ENCODE measurements at regions not wholly inside any gene's neighbourhood (a gene's known extent, or its start where the extent isn't known, plus 50 kb on each side); places are given as distances from the start of the nearest gene placed in this dataset.
A peak's percentile ranks its signal among the peaks of the same experiment; 100 is the strongest.

DNA sequence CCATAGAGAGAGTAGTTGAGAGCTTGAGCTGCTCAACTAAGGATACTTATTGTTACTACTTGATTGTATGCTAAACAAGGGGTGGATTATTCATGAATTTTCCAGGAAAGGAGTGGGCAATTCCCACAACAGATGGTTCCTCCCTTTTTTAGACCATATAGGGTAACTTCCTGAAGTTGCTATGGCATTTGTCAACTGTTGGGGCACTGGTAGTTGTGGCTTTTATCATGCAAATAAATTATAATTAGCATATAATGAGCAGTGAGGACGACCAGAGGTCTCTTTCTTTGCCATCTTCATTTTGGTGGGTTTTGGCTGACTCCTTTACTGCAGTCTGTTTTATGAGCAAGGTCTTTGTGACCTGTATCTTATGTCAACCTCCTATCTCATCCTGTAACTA lies 1403.5 kb upstream of the PABPC4L start:
- no peak for FAIRE-seq
- DNase-seq (ENCODE audit: low spot score), result no peak

DNA sequence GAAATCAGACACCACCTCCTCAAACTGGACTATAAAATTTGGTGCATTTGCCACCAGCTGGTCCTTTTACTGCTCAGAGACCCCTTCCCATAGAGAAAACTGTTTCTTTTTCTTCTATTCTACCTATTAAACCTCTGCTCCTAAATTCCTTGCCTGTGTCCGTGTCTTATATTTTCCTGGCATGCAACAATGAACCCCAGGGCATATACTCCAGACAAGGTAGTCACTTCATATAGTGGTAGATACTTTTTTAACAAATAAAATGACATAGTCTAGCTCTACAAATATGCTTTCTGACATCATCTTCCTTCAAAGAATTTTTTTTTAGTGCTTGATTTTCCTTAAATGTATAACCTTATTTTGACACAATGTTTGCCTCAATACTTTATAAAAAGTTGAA lies 1402.9 kb upstream of the PABPC4L start:
- DNase-seq (ENCODE audit: low spot score) (no peak), FAIRE-seq (no peak)

DNA sequence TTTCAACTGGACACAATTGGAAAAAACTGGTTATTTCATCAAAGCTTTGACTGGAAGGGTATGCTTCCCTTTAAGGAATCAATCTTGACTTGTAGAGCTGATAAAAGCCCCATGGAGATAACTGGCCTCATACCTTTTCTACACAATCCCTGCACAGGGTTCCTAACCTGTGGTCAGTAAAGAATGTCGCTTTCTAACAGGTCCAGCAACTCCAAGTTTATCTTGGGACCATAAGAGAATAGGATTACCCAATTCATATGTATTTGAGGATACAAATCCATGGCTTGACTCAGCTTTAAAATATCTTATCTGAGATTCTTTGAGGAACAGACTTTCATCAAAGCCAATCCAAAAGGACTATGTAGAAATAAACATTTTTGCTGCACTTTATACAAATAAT lies 1399.8 kb upstream of the PABPC4L start:
- no peak for DNase-seq (ENCODE audit: low spot score)
- no peak for FAIRE-seq

DNA sequence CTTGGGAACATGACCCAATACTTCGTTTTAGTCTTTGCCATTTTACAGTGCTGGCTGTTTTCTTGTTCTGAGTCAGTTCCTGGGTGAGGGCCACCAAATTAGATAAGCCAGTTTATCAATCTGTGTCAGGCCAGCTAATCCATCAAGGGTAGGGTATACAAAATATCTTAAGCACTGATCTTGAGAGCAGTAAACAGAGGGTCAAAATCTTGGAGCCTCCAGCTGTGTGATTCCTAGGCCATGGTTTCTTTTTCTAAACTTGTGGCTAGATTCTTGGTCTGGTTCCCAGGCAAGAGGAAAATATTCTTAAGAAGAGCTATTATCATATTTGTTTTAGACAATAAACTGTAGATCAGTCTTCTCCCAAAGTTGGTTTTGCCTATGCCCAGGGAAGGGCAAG lies 1396.6 kb upstream of the PABPC4L start:
- DNase-seq (ENCODE audit: low spot score) (no peak), FAIRE-seq (no peak)

DNA sequence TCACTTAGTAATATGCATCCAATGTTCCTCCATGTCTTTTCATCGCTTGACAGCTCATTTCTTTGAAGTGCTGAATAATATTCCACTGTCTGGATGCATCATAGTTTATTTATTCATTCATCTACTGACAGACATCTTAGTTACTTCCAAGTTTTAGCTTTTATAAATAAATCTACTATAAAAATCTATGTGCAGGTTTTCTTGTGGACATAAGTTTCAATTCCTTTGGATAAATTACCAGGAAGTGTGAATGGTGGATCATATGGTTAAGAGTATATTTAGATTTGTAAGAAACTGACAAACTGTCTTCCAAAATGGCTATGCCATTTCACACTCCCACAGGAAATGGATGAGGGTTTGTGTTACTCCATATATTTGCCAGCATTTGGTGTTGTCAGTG lies 1392.9 kb upstream of the PABPC4L start:
- FAIRE-seq, result no peak
- no peak for DNase-seq (ENCODE audit: low spot score)

DNA sequence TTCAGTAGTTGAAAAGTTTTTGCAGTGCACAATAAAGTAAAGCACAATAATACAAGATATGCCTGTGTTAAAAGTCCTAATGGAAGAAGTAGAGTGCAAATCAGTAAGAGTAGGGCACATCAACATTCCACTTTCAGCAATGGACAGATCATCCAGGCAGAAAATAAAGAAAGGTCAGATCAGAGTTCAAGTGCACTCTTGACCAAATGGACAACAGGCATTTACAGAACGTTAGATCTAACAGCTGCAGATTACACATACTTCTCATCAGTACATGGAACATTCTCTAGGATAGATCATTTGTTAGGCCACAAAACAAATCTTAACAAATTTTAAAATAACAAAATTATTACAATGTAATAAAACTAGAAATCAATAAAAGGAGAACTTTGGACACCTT lies 1373.5 kb upstream of the PABPC4L start:
- no peak for DNase-seq (ENCODE audit: low spot score)
- no peak for FAIRE-seq

DNA sequence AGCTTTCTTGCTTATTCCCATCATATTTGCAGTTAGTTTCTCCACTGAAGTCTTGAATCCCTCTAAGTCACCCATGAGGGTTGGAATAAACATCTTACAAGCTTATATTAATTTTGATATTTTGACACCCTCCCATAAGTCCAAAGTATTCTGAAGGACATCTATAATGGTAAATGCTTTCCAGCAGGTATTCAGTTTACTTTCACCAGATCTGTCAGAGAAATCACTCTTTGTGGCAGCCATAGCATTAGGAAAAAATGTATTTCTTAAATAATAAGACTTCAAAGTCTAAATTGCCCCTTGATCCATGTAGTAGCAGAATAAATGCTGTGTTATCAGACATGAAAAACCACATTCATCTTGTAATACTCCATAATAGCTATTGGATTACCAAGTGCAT lies 1371.7 kb upstream of the PABPC4L start:
- no peak for DNase-seq (ENCODE audit: low spot score)
- no peak for FAIRE-seq

DNA sequence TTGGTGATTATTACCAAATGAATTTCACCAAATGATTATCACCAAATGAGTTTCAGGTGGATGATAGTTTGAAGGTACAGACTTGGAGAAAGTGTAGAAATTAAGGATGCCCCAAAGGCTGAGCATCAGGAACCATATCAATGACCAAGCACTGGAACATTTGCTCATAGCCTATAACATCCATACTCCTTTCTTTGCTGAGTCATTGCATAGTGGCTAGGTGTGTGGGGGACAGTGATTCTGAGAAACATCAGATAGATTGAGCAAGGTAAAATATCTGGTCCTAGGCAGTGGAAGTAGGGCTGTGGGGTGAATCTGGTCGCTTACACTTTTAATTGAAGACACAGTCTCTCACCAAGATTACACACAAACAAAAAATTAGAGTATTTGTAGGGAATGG lies 1362.5 kb upstream of the PABPC4L start:
- no peak for FAIRE-seq

DNA sequence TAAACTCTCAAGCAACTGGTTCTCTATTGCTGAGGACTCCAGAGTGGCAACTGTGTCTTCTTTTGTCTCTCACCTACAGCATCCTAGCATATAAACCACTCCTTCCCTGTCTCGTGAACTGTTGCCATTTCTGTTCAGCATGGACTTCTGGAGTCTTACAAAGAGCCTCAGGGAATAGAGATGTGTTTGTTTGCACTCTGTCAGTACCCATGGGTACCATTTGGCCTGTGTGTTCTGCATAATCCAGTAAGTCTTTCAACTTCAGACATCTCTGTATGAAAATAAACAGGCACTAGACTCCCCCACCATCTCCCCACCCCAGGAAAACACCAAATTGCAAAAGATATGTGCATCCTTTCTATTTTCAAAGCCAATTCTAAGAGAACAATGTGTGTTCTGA lies 1351.6 kb upstream of the PABPC4L start:
- FAIRE-seq (no peak), DNase-seq (ENCODE audit: low spot score) (no peak)

More for the DNA sequence above, 1362.5 kb upstream of the PABPC4L start:
- DNase-seq (ENCODE audit: low spot score), result no peak

DNA sequence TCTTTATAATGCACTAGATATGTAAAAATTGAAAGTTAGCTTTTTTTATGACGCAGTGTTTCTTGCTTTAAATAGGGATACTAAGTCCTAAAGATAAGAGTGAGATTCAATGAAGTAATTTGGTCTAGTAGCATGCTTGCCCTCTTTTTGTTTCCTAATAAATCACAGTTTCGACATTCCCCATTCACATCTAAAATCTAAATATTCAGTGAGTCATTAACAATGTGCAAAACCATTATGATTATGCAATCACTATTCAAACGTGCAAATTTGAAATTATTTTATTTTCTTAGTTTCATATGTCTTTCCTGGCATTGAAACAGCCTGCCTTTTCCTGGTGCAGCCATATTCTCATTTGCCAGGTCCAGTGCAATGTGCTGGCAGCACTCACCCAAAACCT lies 1350.5 kb upstream of the PABPC4L start:
- FAIRE-seq (no peak), DNase-seq (ENCODE audit: low spot score) (no peak)

DNA sequence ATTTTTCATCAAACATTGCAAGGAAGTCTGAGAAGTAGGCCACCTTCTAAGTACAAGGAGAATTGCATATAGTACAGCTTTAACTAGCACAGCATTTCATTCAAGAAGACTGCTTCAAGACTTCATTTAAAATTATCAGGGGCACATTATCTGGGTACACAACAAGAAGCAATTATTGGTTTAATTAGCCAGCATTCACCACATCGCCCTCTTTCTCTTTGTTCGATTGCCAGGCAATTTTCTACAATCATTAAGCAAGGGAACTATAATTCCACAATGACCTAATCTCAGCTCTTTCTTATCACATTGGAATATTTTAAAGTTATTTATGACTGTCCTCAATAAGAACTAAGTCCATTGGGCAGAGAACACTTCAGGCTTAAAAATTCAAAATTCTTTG lies 1347.1 kb upstream of the PABPC4L start:
- DNase-seq (ENCODE audit: low spot score) (no peak), FAIRE-seq (no peak)

DNA sequence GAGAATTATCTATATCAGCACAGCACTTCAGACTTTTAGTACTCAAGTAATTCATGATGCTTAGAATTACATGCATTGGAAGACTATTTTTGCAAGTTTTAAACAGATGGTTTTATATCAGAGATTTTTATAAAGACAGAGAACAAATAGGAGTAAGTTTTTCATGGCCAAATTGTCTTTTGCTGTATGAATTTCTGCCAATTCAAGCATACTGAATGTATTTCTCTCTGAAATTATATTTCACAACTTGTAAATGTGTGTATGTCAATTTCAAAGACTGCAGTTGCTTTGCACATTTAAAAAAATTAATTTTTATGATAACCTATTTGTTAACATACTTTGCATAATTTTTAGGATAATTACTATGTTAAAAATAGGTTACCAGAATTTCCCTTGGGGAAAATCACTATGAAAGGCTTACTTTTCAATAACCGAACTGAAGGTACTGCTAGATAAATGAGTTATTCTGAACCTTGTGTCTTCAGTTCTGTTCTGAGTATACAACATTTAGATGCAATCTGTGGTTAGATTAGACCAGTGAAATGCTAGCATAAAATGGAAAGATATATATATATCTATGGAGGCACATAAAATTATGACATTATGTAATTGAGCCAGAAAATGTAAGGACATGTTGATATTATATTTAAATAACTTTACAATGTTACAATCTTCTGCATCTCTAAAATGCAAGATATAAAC lies 1344.2 kb upstream of the PABPC4L start:
- DNase-seq (ENCODE audit: low spot score), result no peak

DNA sequence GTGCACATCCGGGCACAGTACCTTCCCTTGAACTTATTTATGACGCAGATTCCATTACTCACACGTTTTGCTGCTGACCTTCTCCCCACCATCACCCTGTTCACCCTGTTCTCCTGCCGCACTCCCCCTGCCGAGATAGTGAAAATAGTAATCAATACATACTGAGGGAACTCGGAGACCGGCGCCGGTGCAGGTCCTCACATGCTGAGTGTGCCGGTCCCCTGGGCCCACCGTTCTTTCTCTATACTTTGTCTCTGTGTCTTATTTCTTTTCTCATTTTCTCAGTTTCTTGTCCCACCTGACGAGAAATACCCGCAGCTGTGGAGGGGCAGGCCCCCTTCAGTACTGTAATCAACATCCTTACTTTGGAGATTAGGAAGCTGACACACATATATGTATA lies 1337.1 kb upstream of the PABPC4L start:
- no peak for DNase-seq (ENCODE audit: low spot score)

More for the DNA sequence above, 1344.2 kb upstream of the PABPC4L start:
- no peak for FAIRE-seq

DNA sequence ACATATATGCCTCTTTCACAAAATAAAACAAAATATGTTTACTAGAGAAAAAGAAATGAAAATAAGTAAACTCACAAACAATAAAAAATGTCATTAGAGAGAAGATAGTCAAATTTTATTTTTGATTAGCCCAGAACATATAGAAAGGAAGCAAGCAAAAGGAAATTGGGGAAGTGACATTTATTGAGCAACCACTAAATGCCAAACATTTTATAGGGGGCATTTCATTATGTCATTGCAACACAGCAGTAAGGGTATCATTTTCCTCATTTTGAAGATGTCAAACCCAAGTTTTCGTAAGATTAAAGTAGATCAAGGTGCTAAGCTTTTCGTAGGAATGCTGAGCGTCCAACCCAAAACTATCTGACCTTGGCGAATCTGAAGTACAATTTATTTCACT lies 1331.5 kb upstream of the PABPC4L start:
- FAIRE-seq, result no peak
- DNase-seq (ENCODE audit: low spot score), result no peak

More for the DNA sequence above, 1337.1 kb upstream of the PABPC4L start:
- no peak for FAIRE-seq

DNA sequence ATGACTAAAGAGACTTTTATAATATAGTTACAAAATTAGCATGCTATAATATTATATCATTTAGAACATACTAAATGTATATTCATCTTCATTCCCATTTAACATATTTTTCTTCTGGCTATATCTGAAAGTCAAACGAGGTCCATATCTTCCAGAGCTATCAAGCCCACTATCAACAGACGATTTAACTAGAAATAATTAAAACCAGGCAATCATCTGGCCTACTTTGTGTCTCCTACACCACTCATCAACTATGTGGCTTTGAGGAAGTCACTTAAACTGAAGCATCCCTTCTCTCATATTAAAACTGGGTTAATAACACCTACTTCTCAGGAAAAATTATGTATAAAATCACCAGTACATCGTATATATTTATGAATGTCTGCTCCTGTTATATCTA lies 1330.5 kb upstream of the PABPC4L start:
- DNase-seq (ENCODE audit: low spot score) (no peak), FAIRE-seq (no peak)

DNA sequence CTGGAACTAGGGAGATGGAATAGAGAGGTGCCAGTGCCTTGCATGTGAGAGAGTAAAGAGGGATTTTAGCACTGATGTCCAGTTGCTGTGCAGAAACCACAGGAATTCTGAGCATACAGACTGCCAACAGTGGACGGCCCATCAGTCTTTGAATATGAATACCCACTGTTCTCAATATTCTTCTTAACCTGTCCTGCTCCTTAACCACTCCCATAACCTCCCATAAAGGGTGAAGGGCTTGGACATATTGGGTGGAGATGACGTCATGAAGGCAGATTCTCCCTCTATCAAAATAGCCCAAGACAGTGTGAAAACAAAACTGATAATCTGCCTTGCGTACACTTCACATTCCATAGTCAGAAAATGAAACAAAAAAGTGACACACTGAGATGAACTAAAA lies 1313.7 kb upstream of the PABPC4L start:
- no peak for DNase-seq (ENCODE audit: low spot score)
- no peak for FAIRE-seq

DNA sequence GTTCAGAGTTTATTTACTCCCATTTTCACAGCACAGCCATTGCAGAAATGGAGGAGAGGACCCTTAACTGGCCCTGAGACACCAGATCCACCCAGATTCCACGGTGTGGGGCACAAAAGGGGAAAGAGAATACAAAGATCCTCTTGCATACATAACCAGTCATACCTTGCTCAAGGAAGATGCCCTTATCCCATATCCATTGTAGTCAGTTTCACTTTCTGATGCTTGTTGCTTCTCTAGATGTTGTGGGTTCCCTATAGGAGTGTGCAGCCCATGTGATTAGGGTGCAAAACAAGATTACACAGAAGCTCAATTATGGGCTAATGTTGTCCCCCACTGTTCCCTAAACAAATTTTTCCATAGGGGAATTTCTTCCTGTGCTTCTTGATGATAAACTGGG lies 1309.0 kb upstream of the PABPC4L start:
- DNase-seq (ENCODE audit: low spot score) (no peak), FAIRE-seq (no peak)

DNA sequence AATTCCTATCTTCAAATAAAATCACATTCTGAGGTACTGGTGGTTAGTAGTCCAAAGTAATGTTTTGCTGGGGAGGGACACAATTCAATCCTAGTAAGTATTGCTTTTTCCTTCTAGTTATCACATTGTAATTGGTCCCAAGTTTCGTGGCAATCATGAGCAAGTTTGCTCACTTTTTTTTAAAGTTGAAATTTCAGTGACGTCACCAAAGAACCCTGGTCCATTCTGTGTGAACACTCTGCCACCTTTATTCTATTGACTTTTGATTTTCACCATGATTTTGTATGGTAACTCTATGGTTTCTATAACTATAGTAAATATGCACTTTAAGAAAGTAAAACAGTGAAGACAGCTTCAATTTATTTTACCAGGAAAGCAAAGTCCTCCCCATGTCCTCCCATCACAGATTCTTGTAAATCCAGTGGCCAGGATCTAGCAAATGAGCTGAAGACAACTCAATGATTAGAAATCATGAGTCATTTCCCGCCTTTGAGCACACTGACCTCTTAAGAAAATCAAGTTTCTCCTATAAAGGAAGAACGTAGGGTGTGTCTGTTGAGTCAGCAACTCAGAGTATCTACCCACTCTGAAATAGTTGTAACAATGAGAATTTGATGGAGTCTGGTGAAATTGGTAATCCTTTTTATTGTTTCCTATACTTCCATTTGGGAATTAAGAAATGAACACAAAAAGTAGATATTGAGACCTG lies 1306.6 kb upstream of the PABPC4L start:
- peak; percentile 39 for FAIRE-seq
- peak; percentile 64 for DNase-seq (ENCODE audit: low spot score)

DNA sequence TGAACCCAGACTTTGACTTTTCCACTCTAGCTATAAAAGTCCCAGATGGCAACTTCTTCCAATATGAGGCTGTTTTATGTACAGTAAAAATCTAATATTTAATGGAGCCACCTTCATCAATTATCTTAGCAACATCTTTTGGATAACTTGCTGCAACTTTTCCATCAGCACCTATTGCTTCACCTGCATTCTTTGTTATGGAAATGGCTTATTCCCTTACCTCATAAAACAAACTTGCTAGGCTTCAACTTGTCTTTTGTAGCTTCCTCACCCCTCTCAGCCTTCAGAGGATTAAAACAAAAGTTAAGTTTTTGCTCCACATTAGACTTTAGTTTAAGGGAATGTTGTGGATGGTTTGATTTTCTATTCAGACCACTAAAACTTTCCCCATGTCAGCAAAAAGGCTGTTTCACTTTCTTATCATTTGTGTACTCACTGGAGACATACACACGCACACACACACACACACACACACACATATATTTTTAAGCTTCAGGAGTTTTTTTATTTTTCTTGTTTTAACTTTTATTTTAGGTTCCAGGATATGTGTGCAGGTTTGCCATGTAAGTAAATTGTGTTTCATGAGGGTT lies 1296.1 kb upstream of the PABPC4L start:
- DNase-seq (ENCODE audit: low spot score) (no peak), FAIRE-seq (no peak)

DNA sequence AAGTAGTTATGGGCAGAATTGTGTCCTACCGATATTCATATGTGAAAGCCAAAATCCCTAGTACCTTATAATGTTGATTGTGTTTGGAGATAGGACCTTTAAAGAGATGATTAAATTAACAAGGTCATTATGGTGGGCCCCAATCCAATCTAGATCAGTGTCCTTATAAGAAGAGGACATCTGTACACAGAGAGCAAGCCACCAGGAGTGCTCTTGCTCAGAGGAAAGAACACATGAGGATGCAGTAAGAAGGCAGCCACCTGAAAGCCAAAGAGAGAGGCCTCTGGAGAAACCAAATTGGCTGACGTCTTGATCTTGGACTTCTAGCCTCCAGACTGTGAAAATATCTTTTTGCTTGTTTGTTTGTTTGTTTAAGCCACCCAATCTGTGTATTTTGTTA lies 1290.8 kb upstream of the PABPC4L start:
- FAIRE-seq, result no peak
- no peak for DNase-seq (ENCODE audit: low spot score)

DNA sequence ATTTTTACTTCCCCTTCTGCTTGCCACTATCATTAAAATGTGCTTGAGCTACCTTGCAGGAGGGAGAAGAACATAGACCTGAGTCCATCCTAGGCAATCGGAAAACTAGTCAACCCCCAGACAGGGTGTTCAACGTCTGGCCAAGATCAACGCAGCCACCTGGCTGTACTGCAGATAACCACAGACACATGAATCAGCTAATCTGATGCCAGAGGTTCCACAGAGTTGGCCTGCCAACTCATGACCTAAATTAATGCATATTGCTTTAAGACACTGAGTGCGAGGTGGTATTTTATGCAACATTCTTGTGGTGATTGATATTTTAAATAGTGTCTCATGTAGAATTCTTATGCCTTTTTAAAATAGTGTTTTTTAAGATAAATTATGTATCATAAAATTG lies 1283.8 kb upstream of the PABPC4L start:
- DNase-seq (ENCODE audit: low spot score) (no peak), FAIRE-seq (no peak)

DNA sequence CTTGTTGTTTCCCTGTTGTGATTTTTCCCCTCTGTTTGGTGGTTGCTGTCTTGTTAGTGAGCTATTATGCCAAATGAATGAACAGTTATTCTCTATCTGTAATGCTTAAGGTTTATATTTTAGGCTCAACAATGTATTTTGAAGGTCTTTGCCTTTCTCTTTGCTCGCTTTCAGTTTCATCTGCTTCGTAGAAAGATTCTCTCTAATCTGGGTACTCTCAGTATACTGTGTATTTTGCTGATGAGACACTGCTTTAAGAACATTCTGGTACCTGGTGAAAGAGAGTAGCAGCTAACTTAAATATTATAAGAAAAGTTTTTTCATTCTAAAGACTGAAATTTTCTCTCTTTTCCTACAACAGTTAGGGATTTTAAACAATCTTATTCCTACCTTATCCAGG lies 1274.7 kb upstream of the PABPC4L start:
- FAIRE-seq, result no peak

DNA sequence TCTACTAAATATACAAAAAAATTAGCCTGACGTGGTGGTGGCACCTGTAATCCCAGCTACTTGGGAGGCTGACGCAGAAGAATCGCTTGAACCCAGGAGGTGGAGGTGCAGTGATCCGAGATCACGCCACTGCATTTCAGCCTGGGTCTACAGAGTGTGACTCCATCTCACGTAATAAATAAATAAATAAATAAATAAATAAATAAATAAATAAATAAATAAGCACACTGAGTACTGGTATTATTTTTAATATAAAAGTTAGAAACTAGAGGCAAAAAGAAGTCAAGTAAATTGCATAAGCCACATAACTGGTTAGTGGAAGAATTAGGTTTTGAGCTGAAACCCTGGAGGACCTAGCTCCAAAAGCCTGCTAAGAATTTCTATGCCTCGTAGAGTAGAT lies 1262.7 kb upstream of the PABPC4L start:
- FAIRE-seq (no peak), DNase-seq (ENCODE audit: low spot score) (no peak)

More for the DNA sequence above, 1274.7 kb upstream of the PABPC4L start:
- no peak for DNase-seq (ENCODE audit: low spot score)
